ENCODE measurements at regions not wholly inside any gene's neighbourhood (a gene's known extent, or its start where the extent isn't known, plus 50 kb on each side); places are given as distances from the start of the nearest gene placed in this dataset.

- TF ChIP-seq, protein P1, sequence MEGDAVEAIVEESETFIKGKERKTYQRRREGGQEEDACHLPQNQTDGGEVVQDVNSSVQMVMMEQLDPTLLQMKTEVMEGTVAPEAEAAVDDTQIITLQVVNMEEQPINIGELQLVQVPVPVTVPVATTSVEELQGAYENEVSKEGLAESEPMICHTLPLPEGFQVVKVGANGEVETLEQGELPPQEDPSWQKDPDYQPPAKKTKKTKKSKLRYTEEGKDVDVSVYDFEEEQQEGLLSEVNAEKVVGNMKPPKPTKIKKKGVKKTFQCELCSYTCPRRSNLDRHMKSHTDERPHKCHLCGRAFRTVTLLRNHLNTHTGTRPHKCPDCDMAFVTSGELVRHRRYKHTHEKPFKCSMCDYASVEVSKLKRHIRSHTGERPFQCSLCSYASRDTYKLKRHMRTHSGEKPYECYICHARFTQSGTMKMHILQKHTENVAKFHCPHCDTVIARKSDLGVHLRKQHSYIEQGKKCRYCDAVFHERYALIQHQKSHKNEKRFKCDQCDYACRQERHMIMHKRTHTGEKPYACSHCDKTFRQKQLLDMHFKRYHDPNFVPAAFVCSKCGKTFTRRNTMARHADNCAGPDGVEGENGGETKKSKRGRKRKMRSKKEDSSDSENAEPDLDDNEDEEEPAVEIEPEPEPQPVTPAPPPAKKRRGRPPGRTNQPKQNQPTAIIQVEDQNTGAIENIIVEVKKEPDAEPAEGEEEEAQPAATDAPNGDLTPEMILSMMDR (IDR thresholded peaks at IDR 0.05): no peak
- no peak for TF ChIP-seq POLR2A (IDR thresholded peaks at IDR 0.05)
These were observed 176.2 kb downstream of the RDH14 start for GRCh38 chr2:18384242-18384641.

Measured in esophagus squamous epithelium (tissue), 4 donors.